ENCODE measurements at regions not wholly inside any gene's neighbourhood (a gene's known extent, or its start where the extent isn't known, plus 50 kb on each side); places are given as distances from the start of the nearest gene placed in this dataset.

DNA sequence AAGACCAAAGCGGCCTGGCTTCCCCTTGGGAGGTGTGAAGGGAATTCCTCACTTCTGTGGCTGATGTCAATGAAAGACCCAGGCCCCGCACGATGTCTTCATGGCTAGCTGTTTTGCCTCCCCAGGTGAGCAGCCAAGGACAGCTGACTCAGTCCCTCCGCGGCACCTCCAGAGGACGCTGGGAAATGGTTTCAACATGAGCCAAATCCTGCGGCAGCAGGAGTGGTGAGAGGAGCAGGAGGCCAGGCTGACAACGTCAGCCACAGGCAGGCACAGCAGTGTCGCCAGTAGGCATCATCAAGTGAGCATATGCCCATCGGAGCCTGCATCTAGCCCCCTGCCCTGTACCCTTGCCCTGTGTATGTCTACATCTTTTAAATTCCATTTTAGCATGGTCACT, 156.4 kb upstream of the RAB6C start:
- Histone ChIP-seq H3K4me2 (ENCODE audit: low read length) (no peak overlapping the region), H3K4me1 (ENCODE audit: low read length) (peaks cover 10% of the 10 kb centered on the region), H3K27me3 (ENCODE audit: low read depth, low read length) (no peaks in the 10 kb centered on the region), H3K36me3 (replicated peaks; ENCODE audit: low read depth, low read length) (no peaks in the 10 kb centered on the region), H3K4me3 (ENCODE audit: low read length) (no peak overlapping the region), H3K79me2 (ENCODE audit: low read length) (no peaks in the 10 kb centered on the region), H3K27ac (ENCODE audit: low read length) (no peak overlapping the region), H2AFZ (ENCODE audit: low read depth, low read length) (no peak overlapping the region), H3K9me3 (ENCODE audit: insufficient read depth, low read length) (no peaks in the 10 kb centered on the region), H3K9ac (ENCODE audit: low read length) (no peak overlapping the region), H4K20me1 (ENCODE audit: insufficient read depth, low read length) (no peaks in the 10 kb centered on the region)
- TF ChIP-seq, protein P1, sequence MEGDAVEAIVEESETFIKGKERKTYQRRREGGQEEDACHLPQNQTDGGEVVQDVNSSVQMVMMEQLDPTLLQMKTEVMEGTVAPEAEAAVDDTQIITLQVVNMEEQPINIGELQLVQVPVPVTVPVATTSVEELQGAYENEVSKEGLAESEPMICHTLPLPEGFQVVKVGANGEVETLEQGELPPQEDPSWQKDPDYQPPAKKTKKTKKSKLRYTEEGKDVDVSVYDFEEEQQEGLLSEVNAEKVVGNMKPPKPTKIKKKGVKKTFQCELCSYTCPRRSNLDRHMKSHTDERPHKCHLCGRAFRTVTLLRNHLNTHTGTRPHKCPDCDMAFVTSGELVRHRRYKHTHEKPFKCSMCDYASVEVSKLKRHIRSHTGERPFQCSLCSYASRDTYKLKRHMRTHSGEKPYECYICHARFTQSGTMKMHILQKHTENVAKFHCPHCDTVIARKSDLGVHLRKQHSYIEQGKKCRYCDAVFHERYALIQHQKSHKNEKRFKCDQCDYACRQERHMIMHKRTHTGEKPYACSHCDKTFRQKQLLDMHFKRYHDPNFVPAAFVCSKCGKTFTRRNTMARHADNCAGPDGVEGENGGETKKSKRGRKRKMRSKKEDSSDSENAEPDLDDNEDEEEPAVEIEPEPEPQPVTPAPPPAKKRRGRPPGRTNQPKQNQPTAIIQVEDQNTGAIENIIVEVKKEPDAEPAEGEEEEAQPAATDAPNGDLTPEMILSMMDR (IDR thresholded peaks at IDR 0.05; ENCODE audit: low read depth, low read length): no peak
- TF ChIP-seq EZH2phosphoT487 (IDR thresholded peaks at IDR 0.05; ENCODE audit: low read depth): no peak

DNA sequence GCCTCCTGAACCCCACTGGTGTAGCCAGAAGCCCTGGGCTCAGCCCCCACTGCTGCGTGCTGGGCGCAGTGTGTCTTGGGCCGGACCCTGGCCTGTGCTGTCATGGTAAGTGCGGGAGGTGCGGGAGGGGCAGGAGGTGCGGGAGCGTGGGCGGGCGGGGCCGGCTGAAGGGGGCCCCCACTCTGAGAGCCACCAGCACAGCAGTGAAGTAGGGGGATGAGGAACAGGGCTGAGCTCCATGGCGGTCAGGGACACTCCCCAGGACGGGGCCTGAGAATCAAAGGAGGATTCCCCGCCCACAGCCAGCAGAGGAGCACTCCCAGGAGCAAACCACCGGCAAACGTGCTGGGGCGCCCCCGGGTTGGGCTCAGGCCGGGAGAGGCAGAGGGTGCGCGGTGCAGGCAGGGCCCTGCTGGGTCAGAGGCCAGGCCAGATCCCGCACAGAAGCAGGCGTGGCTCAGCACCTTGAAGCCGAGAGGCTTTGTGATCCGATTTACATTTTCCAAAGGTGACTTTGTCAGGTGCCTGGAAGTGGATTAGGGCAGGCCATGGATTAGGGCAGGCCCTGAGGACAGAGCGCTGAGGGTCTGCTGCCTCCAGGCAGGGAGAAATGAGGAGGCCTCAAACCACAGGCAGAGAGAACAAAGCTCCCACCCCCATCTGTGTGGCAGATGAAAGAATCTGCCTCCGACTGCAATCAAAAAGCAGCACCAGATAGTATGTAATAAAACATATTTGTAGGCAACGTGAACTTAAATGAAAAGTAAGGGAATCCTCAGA, 152.0 kb upstream of the RAB6C start:
- no peaks in the 10 kb centered on the region for H3K27me3 ChIP-seq (ENCODE audit: low read depth, low read length)
- H3K4me1 ChIP-seq (ENCODE audit: low read length): no peaks in the 10 kb centered on the region
- TF ChIP-seq, protein P1 (IDR thresholded peaks at IDR 0.05; ENCODE audit: low read depth, low read length): no peak
- no peak for TF ChIP-seq EZH2phosphoT487 (IDR thresholded peaks at IDR 0.05; ENCODE audit: low read depth)
- H3K9me3 ChIP-seq (ENCODE audit: insufficient read depth, low read length): no peaks in the 10 kb centered on the region
- H3K9ac ChIP-seq (ENCODE audit: low read length): no peak overlapping the region
- H4K20me1 ChIP-seq (ENCODE audit: insufficient read depth, low read length): no peaks in the 10 kb centered on the region
- no peak overlapping the region for H2AFZ ChIP-seq (ENCODE audit: low read depth, low read length)
- H3K4me2 ChIP-seq (ENCODE audit: low read length): no peak overlapping the region
- no peak overlapping the region for H3K4me3 ChIP-seq (ENCODE audit: low read length)
- H3K27ac ChIP-seq (ENCODE audit: low read length): no peak overlapping the region
- no peaks in the 10 kb centered on the region for H3K79me2 ChIP-seq (ENCODE audit: low read length)
- no peaks in the 10 kb centered on the region for H3K36me3 ChIP-seq (replicated peaks; ENCODE audit: low read depth, low read length)

DNA sequence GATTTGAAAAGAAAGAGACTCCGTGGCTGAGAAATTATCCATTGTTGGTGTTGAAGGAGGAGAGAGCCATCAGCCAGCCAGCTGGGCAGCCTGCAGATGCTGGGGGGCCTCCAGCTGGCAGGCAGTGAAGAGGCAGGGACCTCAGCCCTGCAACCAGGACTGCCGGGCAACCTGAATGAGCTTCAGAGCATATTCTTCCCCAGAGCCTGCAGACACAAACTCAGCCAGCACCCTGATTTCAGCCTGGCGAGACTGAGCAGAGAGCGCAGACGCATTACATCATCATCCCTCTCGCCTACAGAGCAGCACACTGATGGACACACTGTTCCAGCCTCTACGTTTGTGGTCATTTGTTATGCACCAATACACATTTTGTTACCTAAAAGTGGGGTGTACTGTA, 150.7 kb upstream of the RAB6C start:
- Histone ChIP-seq H3K27me3 (ENCODE audit: low read depth, low read length) (no peaks in the 10 kb centered on the region), H3K9me3 (ENCODE audit: insufficient read depth, low read length) (no peaks in the 10 kb centered on the region), H3K4me3 (ENCODE audit: low read length) (no peak overlapping the region), H3K4me1 (ENCODE audit: low read length) (no peaks in the 10 kb centered on the region), H3K9ac (ENCODE audit: low read length) (no peak overlapping the region), H3K36me3 (replicated peaks; ENCODE audit: low read depth, low read length) (no peaks in the 10 kb centered on the region), H2AFZ (ENCODE audit: low read depth, low read length) (no peak overlapping the region), H3K4me2 (ENCODE audit: low read length) (no peak overlapping the region), H3K27ac (ENCODE audit: low read length) (no peak overlapping the region), H4K20me1 (ENCODE audit: insufficient read depth, low read length) (no peaks in the 10 kb centered on the region), H3K79me2 (ENCODE audit: low read length) (no peaks in the 10 kb centered on the region)
- TF ChIP-seq, protein P1 (IDR thresholded peaks at IDR 0.05; ENCODE audit: low read depth, low read length): no peak
- no peak for TF ChIP-seq EZH2phosphoT487 (IDR thresholded peaks at IDR 0.05; ENCODE audit: low read depth)

DNA sequence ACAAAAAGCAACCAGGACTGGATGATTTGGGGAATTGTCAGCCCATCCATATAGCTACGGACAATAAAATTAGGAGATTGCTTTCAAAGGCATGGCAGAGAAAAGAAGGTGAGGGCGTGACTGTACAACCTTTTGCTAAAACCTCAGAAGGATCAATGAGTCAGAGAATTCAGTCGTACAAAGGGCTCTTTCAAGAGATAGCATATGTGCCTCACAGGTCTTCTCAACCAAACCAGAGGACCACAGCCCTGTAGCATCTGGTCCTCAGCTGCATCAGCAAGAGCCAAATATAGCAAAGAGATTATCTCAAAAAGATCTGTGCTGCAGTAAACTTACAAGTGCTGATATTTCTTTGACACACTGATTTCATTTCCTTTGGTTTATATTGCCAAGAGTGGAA, 149.9 kb upstream of the RAB6C start:
- Histone ChIP-seq H3K4me2 (ENCODE audit: low read length) (no peak overlapping the region), H3K4me3 (ENCODE audit: low read length) (no peak overlapping the region), H3K36me3 (replicated peaks; ENCODE audit: low read depth, low read length) (no peaks in the 10 kb centered on the region), H3K27me3 (ENCODE audit: low read depth, low read length) (no peaks in the 10 kb centered on the region), H3K9ac (ENCODE audit: low read length) (no peak overlapping the region), H3K27ac (ENCODE audit: low read length) (no peak overlapping the region), H3K9me3 (ENCODE audit: insufficient read depth, low read length) (no peaks in the 10 kb centered on the region), H4K20me1 (ENCODE audit: insufficient read depth, low read length) (no peaks in the 10 kb centered on the region), H3K4me1 (ENCODE audit: low read length) (no peaks in the 10 kb centered on the region), H2AFZ (ENCODE audit: low read depth, low read length) (no peak overlapping the region), H3K79me2 (ENCODE audit: low read length) (no peaks in the 10 kb centered on the region)
- TF ChIP-seq EZH2phosphoT487 (IDR thresholded peaks at IDR 0.05; ENCODE audit: low read depth): no peak
- TF ChIP-seq, protein P1 (IDR thresholded peaks at IDR 0.05; ENCODE audit: low read depth, low read length): no peak
